NCI-H510A treated with DMSO at 0.1 percent for 48 hours (cell line): ENCODE measurements at regions not wholly inside any gene's neighbourhood (a gene's known extent, or its start where the extent isn't known, plus 50 kb on each side); places are given as distances from the start of the nearest gene placed in this dataset.
"Not testable (repeated sequence)": the region's sequence is repeated elsewhere in the genome, so short reads cannot be mapped to it uniquely, and the experiment has no call there.

ENCODE experiments used
- DNase-seq: peaks from one replicate; lab custom pipeline; 2025; lab: John Stamatoyannopoulos, UW

GRCh38 chr11:47928426-47928825 lies 51.9 kb upstream of the PTPRJ start:
- peak; percentile 24 for DNase-seq

- peak; percentile 31 for DNase-seq
Observed at GRCh38 chr11:47924184-47924691, 56.1 kb upstream of the PTPRJ start.

GRCh38 chr11:47923667-47924066 lies 56.7 kb upstream of the PTPRJ start:
- DNase-seq: no peak

GRCh38 chr11:47921080-47921555 lies 59.2 kb upstream of the PTPRJ start:
- DNase-seq: not testable (repeated sequence)

GRCh38 chr11:47918882-47919495 lies 61.4 kb upstream of the PTPRJ start:
- no peak for DNase-seq

- no peak for DNase-seq
Observed at GRCh38 chr11:47918370-47918690, 62.0 kb upstream of the PTPRJ start.

GRCh38 chr11:47917599-47918369 lies 62.6 kb upstream of the PTPRJ start:
- peak; percentile 91 for DNase-seq

- DNase-seq: no peak
Observed at GRCh38 chr11:47916361-47916841, 64.0 kb upstream of the PTPRJ start.

- no peak for DNase-seq
Observed at GRCh38 chr11:47915783-47916182, 64.6 kb upstream of the PTPRJ start.

GRCh38 chr11:47915374-47915773 lies 65.0 kb upstream of the PTPRJ start:
- no peak for DNase-seq

- no peak for DNase-seq
Observed at GRCh38 chr11:47914743-47915142, 65.6 kb upstream of the PTPRJ start.

- no peak for DNase-seq
Observed at GRCh38 chr11:47913529-47914244, 65.5 kb upstream of the NUP160 start.

- no peak for DNase-seq
Observed at GRCh38 chr11:47912843-47913437, 64.8 kb upstream of the NUP160 start.

GRCh38 chr11:47911149-47911548 lies 63.0 kb upstream of the NUP160 start:
- DNase-seq: no peak

GRCh38 chr11:47908198-47908597 lies 60.0 kb upstream of the NUP160 start:
- no peak for DNase-seq

- no peak for DNase-seq
Observed at GRCh38 chr11:47907499-47907898, 59.3 kb upstream of the NUP160 start.

GRCh38 chr11:47906066-47906465 lies 57.9 kb upstream of the NUP160 start:
- no peak for DNase-seq

GRCh38 chr11:47905358-47906059 lies 57.4 kb upstream of the NUP160 start:
- DNase-seq: no peak

- no peak for DNase-seq
Observed at GRCh38 chr11:47904808-47905207, 56.7 kb upstream of the NUP160 start.

GRCh38 chr11:47904048-47904447 lies 55.9 kb upstream of the NUP160 start:
- DNase-seq: no peak

GRCh38 chr11:47899801-47900200 lies 51.7 kb upstream of the NUP160 start:
- DNase-seq: no peak
